ENCODE measurements at regions not wholly inside any gene's neighbourhood (a gene's known extent, or its start where the extent isn't known, plus 50 kb on each side); places are given as distances from the start of the nearest gene placed in this dataset.

GRCh38 chr6:24987446-24988115, 51.8 kb upstream of the RIPOR2 start:
- H3K36me3 Mint-ChIP-seq: peaks cover 5% of the 10 kb centered on the region
- H3K9me3 Mint-ChIP-seq: peaks cover 23% of the 10 kb centered on the region
- H3K27ac Mint-ChIP-seq: no peak overlapping the region
- H3K4me3 Mint-ChIP-seq: no peak overlapping the region
- no peaks in the 10 kb centered on the region for H3K27me3 Mint-ChIP-seq (ENCODE audit: low read depth)
- H3K4me1 Mint-ChIP-seq: peaks cover 6% of the 10 kb centered on the region
- no peak for DNase-seq (ENCODE audit: low spot score in 2 of 2, unreplicated experiment in 2 of 2)
- no peak for TF ChIP-seq CTCF (IDR thresholded peaks at IDR 0.05; ENCODE audit: unreplicated experiment)

GRCh38 chr6:24988562-24988961, 52.8 kb upstream of the RIPOR2 start:
- H3K27me3 Mint-ChIP-seq (ENCODE audit: low read depth): no peaks in the 10 kb centered on the region
- peaks cover 2% of the 10 kb centered on the region for H3K4me1 Mint-ChIP-seq
- no peak overlapping the region for H3K4me3 Mint-ChIP-seq
- no peak overlapping the region for H3K27ac Mint-ChIP-seq
- H3K36me3 Mint-ChIP-seq: peaks cover 5% of the 10 kb centered on the region
- TF ChIP-seq CTCF (IDR thresholded peaks at IDR 0.05; ENCODE audit: unreplicated experiment): no peak
- no peak for DNase-seq (ENCODE audit: low spot score in 2 of 2, unreplicated experiment in 2 of 2)
- peaks cover 32% of the 10 kb centered on the region for H3K9me3 Mint-ChIP-seq

- Mint-ChIP-seq H3K27me3 (ENCODE audit: low read depth) (no peaks in the 10 kb centered on the region), H3K4me1 (peaks cover 1% of the 10 kb centered on the region), H3K36me3 (peaks cover 5% of the 10 kb centered on the region), H3K27ac (no peak overlapping the region), H3K4me3 (no peak overlapping the region), H3K9me3 (peaks cover 32% of the 10 kb centered on the region)
- no peak for DNase-seq (ENCODE audit: low spot score in 2 of 2, unreplicated experiment in 2 of 2)
- TF ChIP-seq CTCF (IDR thresholded peaks at IDR 0.05; ENCODE audit: unreplicated experiment): no peak
Measured at GRCh38 chr6:24990236-24990845, 54.6 kb upstream of the RIPOR2 start.

- Mint-ChIP-seq H3K27me3 (ENCODE audit: low read depth) (no peaks in the 10 kb centered on the region), H3K9me3 (peaks cover 32% of the 10 kb centered on the region), H3K36me3 (peaks cover 5% of the 10 kb centered on the region), H3K4me1 (peaks cover 2% of the 10 kb centered on the region), H3K4me3 (no peak overlapping the region), H3K27ac (no peak overlapping the region)
- no peak for DNase-seq (ENCODE audit: low spot score in 2 of 2, unreplicated experiment in 2 of 2)
- no peak for TF ChIP-seq CTCF (IDR thresholded peaks at IDR 0.05; ENCODE audit: unreplicated experiment)
Measured at GRCh38 chr6:24990944-24991809, 55.4 kb upstream of the RIPOR2 start.

- peaks cover 5% of the 10 kb centered on the region for H3K4me1 Mint-ChIP-seq
- TF ChIP-seq CTCF (IDR thresholded peaks at IDR 0.05; ENCODE audit: unreplicated experiment): peak; percentile 60
- peaks cover 26% of the 10 kb centered on the region for H3K9me3 Mint-ChIP-seq
- H3K27me3 Mint-ChIP-seq (ENCODE audit: low read depth): no peaks in the 10 kb centered on the region
- no peak for DNase-seq (ENCODE audit: low spot score in 2 of 2, unreplicated experiment in 2 of 2)
- peaks cover 2% of the 10 kb centered on the region for H3K36me3 Mint-ChIP-seq
- H3K27ac Mint-ChIP-seq: no peak overlapping the region
- H3K4me3 Mint-ChIP-seq: no peak overlapping the region
Measured at GRCh38 chr6:24991810-24992467, 56.2 kb upstream of the RIPOR2 start.

All from mesothelial cell of epicardium (in vitro differentiated cells).